Keratinocyte (primary cell): ENCODE measurements at regions not wholly inside any gene's neighbourhood (a gene's known extent, or its start where the extent isn't known, plus 50 kb on each side); places are given as distances from the start of the nearest gene placed in this dataset.

Experiments used
- DNase-seq: peaks from one replicate; pipeline ENCODE4 v3.0.0-alpha.2; 2011; ENCODE audit warnings: low read depth, missing footprints, low spot score
- FAIRE-seq: peaks from 2 replicates; lab custom pipeline; 2011; peaks lifted over from hg19 to GRCh38; lab: Jason Lieb, UNC
- H2AFZ ChIP-seq: 2 replicates; pipeline ENCODE4 v1.6.0; 2012; ENCODE audit warnings: low read length, control low read depth, inconsistent platforms; ENCODE audit not compliant: control insufficient read depth
- H3K27ac ChIP-seq: 2 replicates; pipeline ENCODE4 v1.5.1; 2011; ENCODE audit warnings: low read length; ENCODE audit not compliant: control insufficient read depth, insufficient read depth
- H3K27me3 ChIP-seq: 3 replicates; pipeline ENCODE4 v1.6.0; 2011; ENCODE audit warnings: low read length; ENCODE audit not compliant: control insufficient read depth, insufficient read depth; ENCODE audit errors: extremely low read depth
- H3K36me3 ChIP-seq, 2 experiments: 2 replicates in 1 of 2; 3 replicates in 1 of 2; pipeline ENCODE4 v1.5.1; 2011; ENCODE audit warnings: low read length in 2 of 2, mild to moderate bottlenecking in 1 of 2; ENCODE audit not compliant: control insufficient read depth in 2 of 2, insufficient read depth in 2 of 2; ENCODE audit errors: extremely low read depth in 1 of 2
- H3K4me1 ChIP-seq: 3 replicates; pipeline ENCODE4 v1.5.1; 2011; ENCODE audit warnings: low read length; ENCODE audit not compliant: control insufficient read depth, insufficient read depth; ENCODE audit errors: extremely low read depth
- H3K4me2 ChIP-seq: 3 replicates; pipeline ENCODE4 v1.6.0; 2011; ENCODE audit warnings: low read depth, low read length; ENCODE audit not compliant: control insufficient read depth, insufficient read depth; ENCODE audit errors: extremely low read depth
- H3K4me3 ChIP-seq, 3 experiments: fragments of 200-600 bp in 1 of 3; sonication (generic) in 1 of 3; 2 replicates in 2 of 3; 3 replicates in 1 of 3; pipeline ENCODE4 v1.5.1; 2011 to 2016; ENCODE audit warnings: low read length in 3 of 3, mild to moderate bottlenecking in 3 of 3, control low read depth in 2 of 3, inconsistent platforms in 1 of 3, low read depth in 1 of 3, mixed read lengths in 1 of 3, mixed run types in 1 of 3, moderate library complexity in 1 of 3; ENCODE audit not compliant: control insufficient read depth in 2 of 3, insufficient read depth in 2 of 3; ENCODE audit errors: extremely low read depth in 1 of 3
- H3K79me2 ChIP-seq: 2 replicates; pipeline ENCODE4 v1.6.0; 2012; ENCODE audit warnings: low read length; ENCODE audit not compliant: control insufficient read depth, insufficient read depth
- H3K9ac ChIP-seq: 3 replicates; pipeline ENCODE4 v1.6.0; 2011; ENCODE audit warnings: low read length; ENCODE audit not compliant: control insufficient read depth, insufficient read depth; ENCODE audit errors: extremely low read depth
- H3K9me1 ChIP-seq: 3 replicates; pipeline ENCODE4 v1.6.0; 2011; ENCODE audit warnings: low read length; ENCODE audit not compliant: control insufficient read depth, insufficient read depth; ENCODE audit errors: extremely low read depth
- H3K9me3 ChIP-seq: 2 replicates; pipeline ENCODE4 v1.5.1; 2012; ENCODE audit warnings: low read depth, low read length; ENCODE audit not compliant: control insufficient read depth
- H4K20me1 ChIP-seq: 3 replicates; pipeline ENCODE4 v1.6.0; 2011; ENCODE audit warnings: low read length; ENCODE audit not compliant: control insufficient read depth, insufficient read depth; ENCODE audit errors: extremely low read depth
- EZH2 ChIP-seq: IDR thresholded peaks from one replicate; pipeline ENCODE4 v1.6.1; 2012; ENCODE audit warnings: inconsistent platforms, mild to moderate bottlenecking, low read length, moderate library complexity
- dilution Hi-C: fragments of 300-500 bp; cut with MboI; formaldehyde crosslinking; loops from one replicate; pipeline ENCODE4 v1.7.0; 2020; ENCODE audit warnings: low sequenced_read_pairs; ENCODE audit not compliant: extremely low pct_ligation_motif_present
- TF ChIP-seq, protein P1 (sequence below), 3 experiments: IDR thresholded peaks in 1 of 3; conservative IDR thresholded peaks in 1 of 3; optimal IDR thresholded peaks in 1 of 3; 2 replicates in 2 of 3; 3 replicates in 1 of 3; pipeline versions ENCODE3 to v1.5.1; 2011; ENCODE audit warnings: low read length in 3 of 3, mild to moderate bottlenecking in 3 of 3, moderate library complexity in 2 of 3, control low read depth in 1 of 3, inconsistent platforms in 1 of 3; ENCODE audit not compliant: insufficient read depth in 2 of 3; ENCODE audit errors: extremely low read depth in 1 of 3

DNA sequence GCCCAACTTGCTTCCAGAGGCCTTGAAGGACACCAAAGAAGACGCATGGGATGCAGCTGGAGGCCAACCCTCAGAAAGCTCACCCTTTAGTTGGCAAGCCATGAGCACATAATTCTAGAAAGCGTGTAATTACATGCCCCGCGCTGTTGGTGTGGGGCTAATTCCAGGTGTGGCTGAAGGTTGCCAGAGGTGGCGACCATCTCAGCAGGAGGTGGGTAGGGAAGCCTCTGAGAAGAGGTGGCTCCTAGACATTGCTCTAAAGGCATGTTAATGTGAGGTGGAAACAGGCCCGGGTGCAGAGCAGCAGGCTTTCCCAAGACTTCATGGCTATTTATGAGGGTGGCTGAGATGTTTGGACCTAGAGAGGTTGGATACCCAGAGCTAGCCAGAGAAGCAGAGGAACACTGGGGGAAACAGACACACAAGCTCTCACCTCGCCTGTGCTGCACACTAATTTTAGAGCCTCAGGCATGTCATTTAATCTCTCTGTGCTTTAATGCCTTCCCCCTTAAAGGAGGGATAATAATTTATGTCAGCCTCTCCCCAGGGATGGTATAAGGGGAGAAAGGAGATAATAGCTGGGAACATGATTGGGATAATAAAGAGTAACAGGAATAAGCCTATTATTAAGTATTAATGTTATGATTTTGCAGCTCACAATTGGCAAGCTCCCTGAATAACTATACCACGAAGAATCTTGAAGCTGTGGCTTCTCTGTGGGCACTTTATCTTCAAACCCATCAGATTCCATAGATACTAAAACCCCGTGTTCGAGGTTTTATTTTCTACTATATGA, 60.0 kb upstream of the HELT start:
- dilution Hi-C loops = no loop called here
- H3K9me1 ChIP-seq = no peaks in the 10 kb centered on the region

DNA sequence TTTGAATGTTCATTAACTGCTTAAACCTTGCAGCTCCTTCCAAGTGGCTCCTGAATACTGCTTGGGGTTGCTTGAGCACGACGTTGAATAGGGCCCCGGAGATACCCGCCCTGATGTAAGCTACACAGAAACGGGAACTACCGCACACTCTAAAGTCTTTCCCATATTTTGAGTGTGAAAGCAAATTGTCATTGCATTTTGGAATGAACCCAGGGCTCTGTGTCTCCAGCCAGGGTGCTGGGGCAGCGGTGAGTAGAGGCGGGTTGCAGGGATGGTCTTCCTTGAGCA, 59.4 kb upstream of the HELT start:
- FAIRE-seq (no peak), DNase-seq (no peak)
- Histone ChIP-seq H3K4me2 (no peak overlapping the region), H3K4me1 (peaks cover 11% of the 10 kb centered on the region), H4K20me1 (no peaks in the 10 kb centered on the region), H3K4me3 (no peak overlapping the region), H3K36me3 (no peaks in the 10 kb centered on the region), H3K9me1 (no peaks in the 10 kb centered on the region), H3K79me2 (no peaks in the 10 kb centered on the region), H3K9ac (no peak overlapping the region), H3K27me3 (peaks cover 3% of the 10 kb centered on the region), H3K27ac (no peak overlapping the region), H2AFZ (no peak overlapping the region), H3K9me3 (no peaks in the 10 kb centered on the region)
- dilution Hi-C loops = no loop called here
- TF ChIP-seq, protein P1, sequence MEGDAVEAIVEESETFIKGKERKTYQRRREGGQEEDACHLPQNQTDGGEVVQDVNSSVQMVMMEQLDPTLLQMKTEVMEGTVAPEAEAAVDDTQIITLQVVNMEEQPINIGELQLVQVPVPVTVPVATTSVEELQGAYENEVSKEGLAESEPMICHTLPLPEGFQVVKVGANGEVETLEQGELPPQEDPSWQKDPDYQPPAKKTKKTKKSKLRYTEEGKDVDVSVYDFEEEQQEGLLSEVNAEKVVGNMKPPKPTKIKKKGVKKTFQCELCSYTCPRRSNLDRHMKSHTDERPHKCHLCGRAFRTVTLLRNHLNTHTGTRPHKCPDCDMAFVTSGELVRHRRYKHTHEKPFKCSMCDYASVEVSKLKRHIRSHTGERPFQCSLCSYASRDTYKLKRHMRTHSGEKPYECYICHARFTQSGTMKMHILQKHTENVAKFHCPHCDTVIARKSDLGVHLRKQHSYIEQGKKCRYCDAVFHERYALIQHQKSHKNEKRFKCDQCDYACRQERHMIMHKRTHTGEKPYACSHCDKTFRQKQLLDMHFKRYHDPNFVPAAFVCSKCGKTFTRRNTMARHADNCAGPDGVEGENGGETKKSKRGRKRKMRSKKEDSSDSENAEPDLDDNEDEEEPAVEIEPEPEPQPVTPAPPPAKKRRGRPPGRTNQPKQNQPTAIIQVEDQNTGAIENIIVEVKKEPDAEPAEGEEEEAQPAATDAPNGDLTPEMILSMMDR (optimal IDR thresholded peaks at IDR 0.05 in 1 of 3, IDR thresholded peaks at IDR 0.05 in 1 of 3, conservative IDR thresholded peaks at IDR 0.05 in 1 of 3; ENCODE audit: extremely low read depth in 1 of 3, insufficient read depth in 2 of 3, low read length in 3 of 3) = no peak
- no peak for TF ChIP-seq EZH2

More for the DNA sequence above, 60.0 kb upstream of the HELT start:
- H3K4me3 ChIP-seq = no peak overlapping the region
- FAIRE-seq (no peak), DNase-seq (no peak)
- H3K9me3 ChIP-seq = no peaks in the 10 kb centered on the region
- H2AFZ ChIP-seq = no peak overlapping the region
- H3K27me3 ChIP-seq = peaks cover 3% of the 10 kb centered on the region
- no peaks in the 10 kb centered on the region for H3K36me3 ChIP-seq
- H3K79me2 ChIP-seq = no peaks in the 10 kb centered on the region
- no peaks in the 10 kb centered on the region for H4K20me1 ChIP-seq
- no peak overlapping the region for H3K9ac ChIP-seq
- peaks cover 12% of the 10 kb centered on the region for H3K4me1 ChIP-seq
- H3K4me2 ChIP-seq = no peak overlapping the region
- H3K27ac ChIP-seq = no peak overlapping the region
- TF ChIP-seq EZH2 = no peak
- TF ChIP-seq, protein P1 (optimal IDR thresholded peaks at IDR 0.05 in 1 of 3, IDR thresholded peaks at IDR 0.05 in 1 of 3, conservative IDR thresholded peaks at IDR 0.05 in 1 of 3; ENCODE audit: extremely low read depth in 1 of 3, insufficient read depth in 2 of 3, low read length in 3 of 3) = no peak
